OCI-LY7 (cell line): ENCODE measurements at regions not wholly inside any gene's neighbourhood (a gene's known extent, or its start where the extent isn't known, plus 50 kb on each side); places are given as distances from the start of the nearest gene placed in this dataset.

Experiments used
- BruUV-seq: library from RNA; stranded (reverse); fragments of 400-500 nt; replicated peaks from 2 replicates; lab custom pipeline; 2021; lab: Mats Ljungman, UMichigan
- CTCF ChIA-PET: fragments of 300-600 bp; sonication (Branson Sonifier 250); formaldehyde crosslinking; loops from one replicate; lab custom pipeline; 2022; ENCODE audit warnings: antibody characterized with exemption; ENCODE audit not compliant: unreplicated experiment; lab: Charles Lee
- POLR2A ChIA-PET: fragments of 300-600 bp; sonication (Branson Sonifier 250); formaldehyde crosslinking; loops from one replicate; lab custom pipeline; 2022; ENCODE audit warnings: antibody characterized with exemption; lab: Charles Lee
- DNase-seq: peaks from one replicate; pipeline ENCODE4 v3.0.0-alpha.2; 2015; ENCODE audit warnings: low spot score
- H2AFZ ChIP-seq: fragments of 200-600 bp; sonication (generic), shearing (Covaris generic); 2 replicates; pipeline ENCODE4 v1.6.1; 2014; ENCODE audit warnings: mild to moderate bottlenecking, antibody characterized with exemption, low read length, moderate library complexity
- H3K27ac ChIP-seq: fragments of 200-600 bp; sonication (generic); 2 replicates; pipeline ENCODE4 v1.5.1; 2014; ENCODE audit warnings: mixed run types, low read depth, mild to moderate bottlenecking, moderate library complexity, low read length, inconsistent platforms; ENCODE audit not compliant: poor library complexity, severe bottlenecking
- H3K36me3 ChIP-seq: fragments of 200-600 bp; sonication (generic); 2 replicates; pipeline ENCODE4 v1.6.1; 2014; ENCODE audit warnings: mild to moderate bottlenecking, antibody characterized with exemption, low read length, moderate library complexity, mixed read lengths; ENCODE audit not compliant: insufficient read depth
- H3K4me1 ChIP-seq: fragments of 200-600 bp; sonication (generic); 2 replicates; pipeline ENCODE4 v1.5.1; 2014; ENCODE audit warnings: mild to moderate bottlenecking, low read length; ENCODE audit not compliant: insufficient read depth, poor library complexity, severe bottlenecking
- H3K4me2 ChIP-seq: fragments of 200-600 bp; sonication (generic); 2 replicates; pipeline ENCODE4 v1.6.1; 2014; ENCODE audit warnings: mild to moderate bottlenecking, low read length
- H3K4me3 ChIP-seq: fragments of 200-600 bp; sonication (generic); 2 replicates; pipeline ENCODE4 v1.5.1; 2014; ENCODE audit warnings: mild to moderate bottlenecking, low read depth, low read length; ENCODE audit not compliant: poor library complexity, severe bottlenecking
- H3K79me2 ChIP-seq: fragments of 200-600 bp; sonication (generic); 2 replicates; pipeline ENCODE4 v1.6.1; 2016; ENCODE audit warnings: low read depth, mild to moderate bottlenecking, low read length, moderate library complexity, mixed read lengths; ENCODE audit not compliant: insufficient read depth
- H3K9me2 ChIP-seq: fragments of 200-600 bp; sonication (generic); 2 replicates; pipeline ENCODE4 v1.6.1; 2016; ENCODE audit warnings: mild to moderate bottlenecking, low read length, mixed read lengths; ENCODE audit not compliant: insufficient read depth
- H3K9me3 ChIP-seq: fragments of 200-600 bp; sonication (generic); 2 replicates; pipeline ENCODE4 v1.6.1; 2014; ENCODE audit warnings: mild to moderate bottlenecking, mixed run types, low read length, mixed read lengths
- H4K20me1 ChIP-seq: fragments of 200-600 bp; sonication (generic); 2 replicates; pipeline ENCODE4 v1.6.1; 2014; ENCODE audit warnings: mild to moderate bottlenecking, antibody characterized with exemption, low read length, moderate library complexity, mixed read lengths; ENCODE audit not compliant: insufficient read depth
- CTCF ChIP-seq: fragments of 200-600 bp; sonication (generic); conservative IDR thresholded peaks from 2 replicates; pipeline ENCODE4 v1.5.1; 2014; ENCODE audit warnings: mild to moderate bottlenecking, antibody characterized with exemption, low read length, moderate library complexity, mixed read lengths
- EZH2phosphoT487 ChIP-seq: fragments of 200-600 bp; sonication (generic); IDR thresholded peaks from 2 replicates; pipeline ENCODE4 v1.6.1; 2018; ENCODE audit warnings: low read depth, borderline replicate concordance, mild to moderate bottlenecking, mixed run types, antibody characterized with exemption, low read length, moderate library complexity, mixed read lengths
- intact Hi-C: fragments of 100-400 bp; cut with micrococcal nuclease; formaldehyde crosslinking; loops from one replicate; pipeline ENCODE4 v1.10.0; 2022; ENCODE audit not compliant: unreplicated experiment

GRCh38 chr11:115008799-115009198 lies 330.5 kb downstream of the NXPE2 start:
- Histone ChIP-seq H4K20me1 (no peaks in the 10 kb centered on the region), H3K4me3 (no peak overlapping the region), H3K36me3 (no peaks in the 10 kb centered on the region), H3K9me3 (no peaks in the 10 kb centered on the region), H3K79me2 (no peaks in the 10 kb centered on the region), H3K9me2 (no peaks in the 10 kb centered on the region), H2AFZ (no peak overlapping the region), H3K27ac (no peak overlapping the region), H3K4me2 (no peak overlapping the region), H3K4me1 (no peaks in the 10 kb centered on the region)
- TF ChIP-seq CTCF (no peak), EZH2phosphoT487 (no peak)
- BruUV-seq, result no TSS peak
- ChIA-PET CTCF (no interaction called here), POLR2A (no interaction called here)
- intact Hi-C loops, result no loop called here
- no peak for DNase-seq

- Histone ChIP-seq H3K4me2 (no peak overlapping the region), H3K27ac (no peak overlapping the region), H4K20me1 (no peaks in the 10 kb centered on the region), H3K36me3 (no peaks in the 10 kb centered on the region), H2AFZ (no peak overlapping the region), H3K9me2 (no peaks in the 10 kb centered on the region), H3K9me3 (no peaks in the 10 kb centered on the region), H3K4me3 (no peak overlapping the region), H3K79me2 (no peaks in the 10 kb centered on the region), H3K4me1 (no peaks in the 10 kb centered on the region)
- no peak for TF ChIP-seq EZH2phosphoT487
- TF ChIP-seq CTCF, result no peak
- intact Hi-C loops, result no loop called here
- DNase-seq, result no peak
- ChIA-PET POLR2A (no interaction called here), CTCF (no interaction called here)
- no TSS peak for BruUV-seq
Observed at GRCh38 chr11:115017529-115017928, 339.2 kb downstream of the NXPE2 start.

GRCh38 chr11:115030166-115030565 lies 351.8 kb downstream of the NXPE2 start:
- no peak overlapping the region for H3K27ac ChIP-seq
- H3K4me3 ChIP-seq, result no peak overlapping the region
- H3K9me3 ChIP-seq, result no peaks in the 10 kb centered on the region
- no peak for DNase-seq
- H4K20me1 ChIP-seq, result no peaks in the 10 kb centered on the region
- ChIA-PET CTCF (no interaction called here), POLR2A (no interaction called here)
- BruUV-seq, result no TSS peak
- TF ChIP-seq EZH2phosphoT487 (no peak), CTCF (no peak)
- no peak overlapping the region for H2AFZ ChIP-seq
- H3K4me2 ChIP-seq, result no peak overlapping the region
- no peaks in the 10 kb centered on the region for H3K36me3 ChIP-seq
- no peaks in the 10 kb centered on the region for H3K4me1 ChIP-seq
- H3K79me2 ChIP-seq, result no peaks in the 10 kb centered on the region
- intact Hi-C loops, result no loop called here
- H3K9me2 ChIP-seq, result no peaks in the 10 kb centered on the region
